Activated CD4-positive, alpha-beta memory T cell treated with anti-CD3 and anti-CD28 coated beads, Interleukin-2, amount 10 ng/mL, durations not matched to agents 7 days and 5 days (primary cell): ENCODE measurements at regions not wholly inside any gene's neighbourhood (a gene's known extent, or its start where the extent isn't known, plus 50 kb on each side); places are given as distances from the start of the nearest gene placed in this dataset.
A peak's percentile ranks its signal among the peaks of the same experiment; 100 is the strongest.

Experiments
- CTCF ChIA-PET: fragments of 350-600 bp; sonication (Branson Sonifier 250); formaldehyde crosslinking; loops from one replicate; lab custom pipeline; 2021; ENCODE audit warnings: antibody characterized with exemption, inconsistent platforms; lab: Charles Lee
- POLR2A ChIA-PET: fragments of 350-600 bp; sonication (Branson Sonifier 250); formaldehyde crosslinking; loops from one replicate; lab custom pipeline; 2021; ENCODE audit warnings: antibody characterized with exemption; lab: Charles Lee
- DNase-seq: peaks from one replicate; pipeline ENCODE4 v3.0.0-alpha.2; 2020
- H3K27ac Mint-ChIP-seq: one replicate; pipeline ENCODE4 v1.8.0; 2021; ENCODE audit warnings: mild to moderate bottlenecking, mixed read lengths
- H3K27me3 Mint-ChIP-seq: one replicate; pipeline ENCODE4 v1.8.0; 2021; ENCODE audit warnings: mixed read lengths
- H3K36me3 Mint-ChIP-seq: one replicate; pipeline ENCODE4 v1.8.0; 2021; ENCODE audit warnings: low read depth, mixed read lengths
- H3K4me1 Mint-ChIP-seq: one replicate; pipeline ENCODE4 v1.8.0; 2021; ENCODE audit warnings: mixed read lengths
- H3K4me3 Mint-ChIP-seq: one replicate; pipeline ENCODE4 v1.8.0; 2021; ENCODE audit warnings: mild to moderate bottlenecking, mixed read lengths
- H3K9me3 Mint-ChIP-seq: one replicate; pipeline ENCODE4 v1.8.0; 2021; ENCODE audit warnings: mixed read lengths

GRCh38 chr6:87858440-87858839 is 156.4 kb upstream of the AKIRIN2 start:
- Mint-ChIP-seq H3K27me3 (peaks cover 10% of the 10 kb centered on the region), H3K9me3 (peaks cover 2% of the 10 kb centered on the region), H3K36me3 (no peaks in the 10 kb centered on the region), H3K4me1 (no peaks in the 10 kb centered on the region), H3K27ac (no peak overlapping the region), H3K4me3 (no peak overlapping the region)
- DNase-seq = no peak
- ChIA-PET CTCF (no interaction called here), POLR2A (no interaction called here)

- Mint-ChIP-seq H3K36me3 (no peaks in the 10 kb centered on the region), H3K9me3 (no peaks in the 10 kb centered on the region), H3K27me3 (peaks cover 4% of the 10 kb centered on the region), H3K4me3 (no peak overlapping the region), H3K27ac (no peak overlapping the region), H3K4me1 (no peaks in the 10 kb centered on the region)
- no peak for DNase-seq
- ChIA-PET POLR2A (no interaction called here), CTCF (interaction anchor here (0.8 kb wide), 1 partner anchor 20 kb away, joined by 4 read pairs; no protein-coding TSS in a partner anchor)
Observed at GRCh38 chr6:87851674-87852299, 149.8 kb upstream of the AKIRIN2 start.

GRCh38 chr6:87848616-87849015 is 146.6 kb upstream of the AKIRIN2 start:
- Mint-ChIP-seq H3K36me3 (no peaks in the 10 kb centered on the region), H3K4me3 (no peak overlapping the region), H3K9me3 (no peaks in the 10 kb centered on the region), H3K27me3 (no peaks in the 10 kb centered on the region), H3K27ac (no peak overlapping the region), H3K4me1 (no peaks in the 10 kb centered on the region)
- ChIA-PET CTCF (interaction anchor here (0.9 kb wide), 1 partner anchor 16 kb away, joined by 3 read pairs; no protein-coding TSS in a partner anchor), POLR2A (no interaction called here)
- no peak for DNase-seq

- Mint-ChIP-seq H3K27me3 (peaks cover 2% of the 10 kb centered on the region), H3K4me3 (no peak overlapping the region), H3K9me3 (no peaks in the 10 kb centered on the region), H3K4me1 (no peaks in the 10 kb centered on the region), H3K36me3 (no peaks in the 10 kb centered on the region), H3K27ac (no peak overlapping the region)
- CTCF ChIA-PET = no interaction called here
- no peak for DNase-seq
- POLR2A ChIA-PET = no interaction called here
Observed at GRCh38 chr6:87847830-87848210, 145.8 kb upstream of the AKIRIN2 start.

GRCh38 chr6:87847135-87847829 is 145.2 kb upstream of the AKIRIN2 start:
- no peaks in the 10 kb centered on the region for H3K4me1 Mint-ChIP-seq
- H3K27me3 Mint-ChIP-seq = peaks cover 2% of the 10 kb centered on the region
- no peaks in the 10 kb centered on the region for H3K9me3 Mint-ChIP-seq
- H3K4me3 Mint-ChIP-seq = no peak overlapping the region
- no peaks in the 10 kb centered on the region for H3K36me3 Mint-ChIP-seq
- CTCF ChIA-PET = no interaction called here
- POLR2A ChIA-PET = no interaction called here
- no peak for DNase-seq
- H3K27ac Mint-ChIP-seq = no peak overlapping the region

- no peak overlapping the region for H3K27ac Mint-ChIP-seq
- no peaks in the 10 kb centered on the region for H3K36me3 Mint-ChIP-seq
- no peaks in the 10 kb centered on the region for H3K4me1 Mint-ChIP-seq
- H3K27me3 Mint-ChIP-seq = peaks cover 5% of the 10 kb centered on the region
- POLR2A ChIA-PET = no interaction called here
- no peak overlapping the region for H3K4me3 Mint-ChIP-seq
- H3K9me3 Mint-ChIP-seq = no peaks in the 10 kb centered on the region
- no peak for DNase-seq
- CTCF ChIA-PET = no interaction called here
Observed at GRCh38 chr6:87846434-87846833, 144.4 kb upstream of the AKIRIN2 start.

- Mint-ChIP-seq H3K4me3 (no peak overlapping the region), H3K4me1 (no peaks in the 10 kb centered on the region), H3K27ac (no peak overlapping the region), H3K36me3 (no peaks in the 10 kb centered on the region), H3K27me3 (peaks cover 13% of the 10 kb centered on the region), H3K9me3 (no peaks in the 10 kb centered on the region)
- ChIA-PET POLR2A (no interaction called here), CTCF (no interaction called here)
- DNase-seq = no peak
Observed at GRCh38 chr6:87840324-87840723, 138.3 kb upstream of the AKIRIN2 start.

- CTCF ChIA-PET = no interaction called here
- no peaks in the 10 kb centered on the region for H3K9me3 Mint-ChIP-seq
- POLR2A ChIA-PET = no interaction called here
- no peaks in the 10 kb centered on the region for H3K36me3 Mint-ChIP-seq
- no peaks in the 10 kb centered on the region for H3K4me1 Mint-ChIP-seq
- peaks cover 11% of the 10 kb centered on the region for H3K27me3 Mint-ChIP-seq
- DNase-seq = no peak
- H3K27ac Mint-ChIP-seq = no peak overlapping the region
- H3K4me3 Mint-ChIP-seq = no peak overlapping the region
Observed at GRCh38 chr6:87837876-87838275, 135.8 kb upstream of the AKIRIN2 start.

- no peak for DNase-seq
- Mint-ChIP-seq H3K27me3 (peaks cover 11% of the 10 kb centered on the region), H3K9me3 (no peaks in the 10 kb centered on the region), H3K4me1 (peaks cover 2% of the 10 kb centered on the region), H3K36me3 (no peaks in the 10 kb centered on the region), H3K4me3 (no peak overlapping the region), H3K27ac (no peak overlapping the region)
- ChIA-PET POLR2A (interaction anchor here (0.6 kb wide), 1 partner anchor 171 kb away, joined by 3 read pairs; no protein-coding TSS in a partner anchor), CTCF (no interaction called here)
Observed at GRCh38 chr6:87837444-87837843, 135.4 kb upstream of the AKIRIN2 start.

- Mint-ChIP-seq H3K4me3 (peak overlapping the region; percentile 81), H3K9me3 (no peaks in the 10 kb centered on the region), H3K36me3 (no peaks in the 10 kb centered on the region), H3K27ac (peak overlapping the region; percentile 45), H3K27me3 (peaks cover 4% of the 10 kb centered on the region), H3K4me1 (peaks cover 11% of the 10 kb centered on the region)
- DNase-seq = no peak
- ChIA-PET CTCF (interaction anchor here (0.6 to 2.7 kb wide), 22 partner anchors 17 to 1039 kb away, joined by 3 to 11 read pairs (median 4); no protein-coding TSS in a partner anchor), POLR2A (interaction anchor here (0.6 to 1.2 kb wide), 2 partner anchors 117 to 132 kb away, joined by 3 read pairs; no protein-coding TSS in a partner anchor)
Observed at GRCh38 chr6:87832025-87832825, 130.2 kb upstream of the AKIRIN2 start.

- no peak overlapping the region for H3K27ac Mint-ChIP-seq
- peaks cover 14% of the 10 kb centered on the region for H3K4me1 Mint-ChIP-seq
- H3K36me3 Mint-ChIP-seq = no peaks in the 10 kb centered on the region
- ChIA-PET POLR2A (no interaction called here), CTCF (interaction anchor here (1.2 to 2.0 kb wide), 3 partner anchors 20 to 84 kb away, joined by 4 to 6 read pairs (median 4); no protein-coding TSS in a partner anchor)
- no peak overlapping the region for H3K4me3 Mint-ChIP-seq
- peaks cover 4% of the 10 kb centered on the region for H3K27me3 Mint-ChIP-seq
- no peaks in the 10 kb centered on the region for H3K9me3 Mint-ChIP-seq
- DNase-seq = no peak
Observed at GRCh38 chr6:87830907-87831306, 128.9 kb upstream of the AKIRIN2 start.

- ChIA-PET CTCF (no interaction called here), POLR2A (no interaction called here)
- Mint-ChIP-seq H3K4me3 (no peak overlapping the region), H3K27ac (no peak overlapping the region), H3K4me1 (peaks cover 25% of the 10 kb centered on the region), H3K27me3 (peaks cover 4% of the 10 kb centered on the region), H3K36me3 (no peaks in the 10 kb centered on the region), H3K9me3 (no peaks in the 10 kb centered on the region)
- no peak for DNase-seq
Observed at GRCh38 chr6:87829622-87830121, 127.6 kb upstream of the AKIRIN2 start.

GRCh38 chr6:87828044-87828443 is 126.0 kb upstream of the AKIRIN2 start:
- POLR2A ChIA-PET = no interaction called here
- H3K4me3 Mint-ChIP-seq = no peak overlapping the region
- no peaks in the 10 kb centered on the region for H3K9me3 Mint-ChIP-seq
- no peak overlapping the region for H3K27ac Mint-ChIP-seq
- H3K4me1 Mint-ChIP-seq = peaks cover 25% of the 10 kb centered on the region
- no peak for DNase-seq
- H3K27me3 Mint-ChIP-seq = peaks cover 4% of the 10 kb centered on the region
- H3K36me3 Mint-ChIP-seq = no peaks in the 10 kb centered on the region
- CTCF ChIA-PET = interaction anchor here (0.6 kb wide), 1 partner anchor 357 kb away, joined by 3 read pairs; no protein-coding TSS in a partner anchor
